C4-2B (cell line): ENCODE measurements at regions not wholly inside any gene's neighbourhood (a gene's known extent, or its start where the extent isn't known, plus 50 kb on each side); places are given as distances from the start of the nearest gene placed in this dataset.

Experiments
- H3K27ac ChIP-seq: fragments of 450-650 bp; 2 replicates; pipeline ENCODE4 v1.5.1; 2017
- ZFX ChIP-seq: fragments of 450-650 bp; IDR thresholded peaks from 2 replicates; pipeline ENCODE4 v1.6.1; 2017
- TF ChIP-seq, protein P1 (sequence below): fragments of 450-650 bp; conservative IDR thresholded peaks from 2 replicates; pipeline ENCODE4 v1.5.1; 2017; ENCODE audit warnings: mild to moderate bottlenecking

DNA sequence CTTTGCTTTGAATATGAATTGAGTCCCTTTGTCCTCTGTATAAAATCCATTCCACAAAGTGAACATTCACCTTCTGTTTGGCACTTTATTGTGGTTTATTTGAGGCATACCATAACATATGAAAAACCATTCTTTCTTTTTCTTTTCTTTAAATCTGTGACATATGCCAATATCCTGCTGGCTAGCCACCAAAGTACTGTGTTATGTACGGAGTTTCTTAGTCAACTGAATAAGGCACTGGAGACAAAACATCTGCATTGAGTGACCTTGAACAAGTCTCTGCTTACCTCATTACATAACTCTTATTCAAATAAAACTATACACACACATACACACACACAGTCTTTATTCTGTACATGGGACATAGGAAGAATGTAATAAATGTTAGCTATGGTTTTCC is 872.8 kb downstream of the C4orf33 start:
- H3K27ac ChIP-seq: no peak overlapping the region
- TF ChIP-seq, protein P1, sequence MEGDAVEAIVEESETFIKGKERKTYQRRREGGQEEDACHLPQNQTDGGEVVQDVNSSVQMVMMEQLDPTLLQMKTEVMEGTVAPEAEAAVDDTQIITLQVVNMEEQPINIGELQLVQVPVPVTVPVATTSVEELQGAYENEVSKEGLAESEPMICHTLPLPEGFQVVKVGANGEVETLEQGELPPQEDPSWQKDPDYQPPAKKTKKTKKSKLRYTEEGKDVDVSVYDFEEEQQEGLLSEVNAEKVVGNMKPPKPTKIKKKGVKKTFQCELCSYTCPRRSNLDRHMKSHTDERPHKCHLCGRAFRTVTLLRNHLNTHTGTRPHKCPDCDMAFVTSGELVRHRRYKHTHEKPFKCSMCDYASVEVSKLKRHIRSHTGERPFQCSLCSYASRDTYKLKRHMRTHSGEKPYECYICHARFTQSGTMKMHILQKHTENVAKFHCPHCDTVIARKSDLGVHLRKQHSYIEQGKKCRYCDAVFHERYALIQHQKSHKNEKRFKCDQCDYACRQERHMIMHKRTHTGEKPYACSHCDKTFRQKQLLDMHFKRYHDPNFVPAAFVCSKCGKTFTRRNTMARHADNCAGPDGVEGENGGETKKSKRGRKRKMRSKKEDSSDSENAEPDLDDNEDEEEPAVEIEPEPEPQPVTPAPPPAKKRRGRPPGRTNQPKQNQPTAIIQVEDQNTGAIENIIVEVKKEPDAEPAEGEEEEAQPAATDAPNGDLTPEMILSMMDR: no peak
- no peak for TF ChIP-seq ZFX

DNA sequence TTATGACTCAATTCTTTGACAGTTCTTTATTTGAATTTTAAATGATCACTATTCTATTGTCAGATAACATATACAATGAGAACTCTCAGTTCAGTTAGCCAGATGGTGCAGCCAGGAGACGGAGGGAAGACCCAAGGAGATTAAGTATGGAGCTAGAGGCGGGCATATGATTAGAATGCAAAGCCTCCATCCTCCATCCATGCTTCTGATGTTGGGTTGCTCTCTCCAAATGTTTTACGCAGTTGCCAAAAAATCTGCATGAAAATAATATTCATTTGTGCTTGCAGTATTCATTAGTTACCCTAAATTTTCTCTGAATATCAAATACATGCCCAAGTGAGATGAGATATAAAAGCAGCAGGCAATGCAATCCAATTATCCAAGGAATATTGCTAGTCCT is 874.8 kb downstream of the C4orf33 start:
- no peak for TF ChIP-seq ZFX
- TF ChIP-seq, protein P1: no peak
- no peak overlapping the region for H3K27ac ChIP-seq

DNA sequence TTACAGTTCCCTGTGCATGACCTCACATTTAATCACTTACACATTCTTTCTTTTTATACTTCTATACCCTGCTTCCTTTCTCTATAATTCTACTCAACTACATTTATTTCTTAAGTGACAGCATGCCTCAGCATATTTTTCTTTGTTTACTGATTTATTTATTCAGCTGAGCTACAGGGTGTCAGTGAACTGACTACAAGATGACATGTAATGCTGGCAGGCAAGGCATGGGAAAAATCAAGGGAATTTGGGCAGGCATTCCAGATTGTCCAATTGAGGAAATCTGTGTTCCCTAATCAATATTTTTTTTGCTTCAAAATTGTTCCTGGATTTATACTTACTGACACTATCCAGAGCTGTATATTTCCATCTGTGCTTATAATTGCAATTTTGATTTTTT is 875.5 kb downstream of the C4orf33 start:
- TF ChIP-seq ZFX: no peak
- TF ChIP-seq, protein P1: no peak
- no peak overlapping the region for H3K27ac ChIP-seq

DNA sequence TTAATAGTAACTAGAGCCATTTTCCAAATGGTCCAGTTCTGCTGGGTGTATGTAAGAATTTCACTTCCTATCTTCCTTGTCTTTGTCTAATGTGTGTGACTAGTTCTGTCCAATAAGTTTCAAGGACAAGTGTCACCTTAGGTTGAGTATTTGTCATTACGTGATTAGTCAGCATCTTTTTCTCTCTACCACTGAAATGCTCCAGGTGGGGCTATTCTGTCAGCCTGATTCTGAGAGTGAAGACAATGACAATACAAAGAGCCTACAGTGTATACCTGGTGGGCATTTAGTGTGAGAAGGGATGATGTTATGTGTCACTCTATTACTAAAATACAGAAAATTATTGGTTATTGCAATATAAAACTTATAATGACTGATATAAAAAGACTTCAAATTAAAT is 876.3 kb downstream of the C4orf33 start:
- TF ChIP-seq, protein P1: no peak
- TF ChIP-seq ZFX: no peak
- no peak overlapping the region for H3K27ac ChIP-seq

DNA sequence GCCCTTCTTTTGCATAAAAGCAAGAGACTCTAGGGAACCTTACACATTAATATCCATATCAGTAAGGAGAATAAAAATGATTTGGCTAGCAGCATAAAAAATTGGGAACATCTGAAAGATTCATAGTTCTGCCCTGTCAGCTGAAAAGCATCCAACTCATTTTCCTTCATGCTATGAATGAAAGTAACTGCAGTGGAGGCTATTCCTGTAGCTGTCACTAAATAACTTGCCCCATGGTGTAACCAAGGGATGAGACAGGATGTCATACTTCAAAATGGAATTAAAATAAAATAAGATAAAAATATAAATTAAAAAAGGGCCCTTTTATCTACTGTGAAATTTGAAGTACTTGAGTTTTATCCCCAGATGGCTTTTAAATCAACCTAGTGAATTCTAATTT is 878.8 kb downstream of the C4orf33 start:
- TF ChIP-seq, protein P1: no peak
- TF ChIP-seq ZFX: no peak
- H3K27ac ChIP-seq: no peak overlapping the region

DNA sequence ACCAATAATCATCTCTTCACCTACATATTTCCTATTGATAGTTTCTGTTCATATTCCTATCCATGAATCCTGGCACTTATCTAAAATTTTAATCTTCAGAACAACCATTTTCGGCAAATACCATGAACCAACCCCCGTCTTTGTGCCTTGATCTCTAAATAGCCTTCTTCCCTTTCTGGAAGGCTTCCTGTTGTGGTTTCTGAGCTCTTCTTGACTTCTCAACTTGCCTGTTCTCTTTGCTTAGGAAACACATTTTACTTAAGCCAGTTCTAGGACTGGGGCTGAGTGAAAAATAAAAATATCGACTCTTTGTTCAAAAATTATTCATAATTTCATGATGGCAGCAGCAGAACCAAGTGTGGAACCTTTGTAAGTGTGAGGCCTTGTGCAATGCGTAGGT is 882.4 kb downstream of the C4orf33 start:
- TF ChIP-seq, protein P1: no peak
- TF ChIP-seq ZFX: no peak

DNA sequence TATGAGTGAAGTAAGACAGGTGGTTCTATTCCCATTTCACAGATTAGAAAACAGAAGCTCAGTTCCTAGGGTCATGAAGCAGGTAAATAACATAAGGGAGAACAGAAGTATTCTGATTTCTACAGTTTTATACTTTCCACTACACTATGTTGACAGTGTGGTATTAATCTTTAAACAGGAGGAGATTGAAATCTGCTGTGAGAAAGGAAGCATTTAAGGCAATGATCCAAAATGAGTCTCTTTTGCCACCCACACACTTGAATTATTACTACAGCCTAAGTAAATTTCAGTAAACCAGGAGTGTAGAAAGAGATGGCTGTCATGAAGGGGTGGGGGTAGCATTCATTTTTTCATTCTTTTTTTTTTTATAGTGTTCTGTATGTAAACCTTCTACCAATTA is 893.0 kb downstream of the C4orf33 start:
- TF ChIP-seq, protein P1: no peak
- TF ChIP-seq ZFX: no peak
- H3K27ac ChIP-seq: no peak overlapping the region

More for the DNA sequence above, 882.4 kb downstream of the C4orf33 start:
- H3K27ac ChIP-seq: no peak overlapping the region

DNA sequence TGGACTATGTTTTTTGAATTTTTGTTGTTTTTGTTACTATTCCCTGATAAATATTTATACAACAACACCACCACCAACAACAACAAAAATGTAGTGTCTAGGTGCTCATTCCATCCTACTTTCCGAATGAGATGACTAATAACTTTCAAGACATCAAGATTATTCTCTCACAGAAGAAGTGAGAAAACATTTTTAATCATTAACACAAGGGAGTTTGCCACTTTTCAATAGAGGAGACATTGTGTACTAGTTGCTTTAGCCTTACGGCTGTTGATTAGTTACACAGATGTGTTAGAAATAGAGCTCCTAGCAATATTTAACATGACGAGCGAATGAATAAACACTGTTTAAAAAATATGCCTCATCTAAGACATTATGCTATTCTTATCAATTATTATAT is 898.8 kb downstream of the C4orf33 start:
- TF ChIP-seq ZFX: no peak
- TF ChIP-seq, protein P1: no peak
- H3K27ac ChIP-seq: no peak overlapping the region
